GM20431 (cell line): ENCODE measurements at regions not wholly inside any gene's neighbourhood (a gene's known extent, or its start where the extent isn't known, plus 50 kb on each side); places are given as distances from the start of the nearest gene placed in this dataset.

Source experiments
- in situ Hi-C: fragments of 300-500 bp; cut with MseI, MboI; formaldehyde crosslinking; loops from one replicate; pipeline ENCODE4 v1.15.0; 2020; ENCODE audit warnings: low sequenced_read_pairs; ENCODE audit not compliant: unreplicated experiment

- in situ Hi-C loops = no loop called here
Observed at GRCh38 chr2:157940024-157940423, 63.9 kb upstream of the ACVR1 start.

- in situ Hi-C loops = no loop called here
Observed at GRCh38 chr2:157938556-157938955, 62.4 kb upstream of the ACVR1 start.

GRCh38 chr2:157936406-157936805 lies 60.3 kb upstream of the ACVR1 start:
- in situ Hi-C loops = no loop called here

GRCh38 chr2:157935378-157935906 lies 59.3 kb upstream of the ACVR1 start:
- in situ Hi-C loops = no loop called here

GRCh38 chr2:157934684-157935377 lies 58.7 kb upstream of the ACVR1 start:
- in situ Hi-C loops = no loop called here

- in situ Hi-C loops = no loop called here
Observed at GRCh38 chr2:157933160-157933920, 57.2 kb upstream of the ACVR1 start.

GRCh38 chr2:157932480-157933159 lies 56.5 kb upstream of the ACVR1 start:
- in situ Hi-C loops = no loop called here

GRCh38 chr2:157931542-157931941 lies 55.4 kb upstream of the ACVR1 start:
- in situ Hi-C loops = no loop called here

- in situ Hi-C loops = no loop called here
Observed at GRCh38 chr2:157930728-157931127, 54.6 kb upstream of the ACVR1 start.

GRCh38 chr2:157929871-157930667 lies 53.9 kb upstream of the ACVR1 start:
- in situ Hi-C loops = no loop called here

GRCh38 chr2:157928372-157928771 lies 52.2 kb upstream of the ACVR1 start:
- in situ Hi-C loops = no loop called here

- in situ Hi-C loops = no loop called here
Observed at GRCh38 chr2:157927155-157927554, 51.0 kb upstream of the ACVR1 start.
